MM.1S (cell line): ENCODE measurements at regions not wholly inside any gene's neighbourhood (a gene's known extent, or its start where the extent isn't known, plus 50 kb on each side); places are given as distances from the start of the nearest gene placed in this dataset.

Experiments
- DNase-seq: peaks from one replicate; pipeline ENCODE4 v3.0.0-alpha.2; 2015
- H2AFZ ChIP-seq: fragments of 300-600 bp; sonication (generic); 2 replicates; pipeline ENCODE4 v1.6.0; 2016; ENCODE audit warnings: antibody characterized with exemption, low read length
- H3F3A ChIP-seq: fragments of 300-600 bp; sonication (generic); 2 replicates; pipeline ENCODE4 v1.6.1; 2016; ENCODE audit warnings: mild to moderate bottlenecking, antibody characterized with exemption, low read length, moderate library complexity, mixed read lengths; ENCODE audit not compliant: insufficient read depth
- H3K27ac ChIP-seq: fragments of 300-600 bp; sonication (generic); 2 replicates; pipeline ENCODE4 v1.5.1; 2016; ENCODE audit warnings: mild to moderate bottlenecking, low read length
- H3K27me3 ChIP-seq: fragments of 300-600 bp; sonication (generic); replicated peaks from 2 replicates; pipeline ENCODE4 v1.6.0; 2016; ENCODE audit warnings: low read length; ENCODE audit not compliant: insufficient read depth
- H3K36me3 ChIP-seq: fragments of 300-600 bp; sonication (generic); replicated peaks from 2 replicates; pipeline ENCODE4 v1.6.1; 2016; ENCODE audit warnings: mild to moderate bottlenecking, low read length, mixed read lengths; ENCODE audit not compliant: insufficient read depth
- H3K4me1 ChIP-seq: fragments of 300-600 bp; sonication (generic); 2 replicates; pipeline ENCODE4 v1.6.1; 2016; ENCODE audit warnings: low read length, mixed read lengths
- H3K4me2 ChIP-seq: fragments of 300-600 bp; sonication (generic); 2 replicates; pipeline ENCODE4 v1.6.0; 2016; ENCODE audit warnings: low read depth, low read length
- H3K4me3 ChIP-seq: fragments of 300-600 bp; sonication (generic); 2 replicates; pipeline ENCODE4 v1.5.1; 2016; ENCODE audit warnings: low read length, mixed read lengths
- H3K79me2 ChIP-seq: fragments of 300-600 bp; sonication (generic); 2 replicates; pipeline ENCODE4 v1.6.1; 2016; ENCODE audit warnings: mixed run types, low read length, mixed read lengths
- H3K9ac ChIP-seq: fragments of 300-600 bp; sonication (generic); 2 replicates; pipeline ENCODE4 v1.6.1; 2016; ENCODE audit warnings: low read length, mixed read lengths
- H3K9me2 ChIP-seq: fragments of 300-600 bp; sonication (generic); replicated peaks from 2 replicates; pipeline ENCODE4 v1.6.1; 2016; ENCODE audit warnings: mild to moderate bottlenecking, low read length, mixed read lengths; ENCODE audit not compliant: insufficient read depth
- H3K9me3 ChIP-seq: fragments of 300-600 bp; sonication (generic); replicated peaks from 2 replicates; pipeline ENCODE4 v1.6.1; 2016; ENCODE audit warnings: mild to moderate bottlenecking, low read length, mixed read lengths; ENCODE audit not compliant: insufficient read depth
- H4K20me1 ChIP-seq: fragments of 300-600 bp; sonication (generic); 2 replicates; pipeline ENCODE4 v1.6.1; 2016; ENCODE audit warnings: mild to moderate bottlenecking, low read length, moderate library complexity, mixed read lengths; ENCODE audit not compliant: insufficient read depth
- EZH2 ChIP-seq: fragments of 300-600 bp; sonication (generic); optimal IDR thresholded peaks from 2 replicates; pipeline ENCODE3; 2017; ENCODE audit warnings: low read depth, mild to moderate bottlenecking, antibody characterized with exemption, low read length, mixed read lengths
- EZH2phosphoT487 ChIP-seq: fragments of 300-600 bp; sonication (generic); IDR thresholded peaks from 2 replicates; pipeline ENCODE4 v1.6.1; 2018; ENCODE audit warnings: antibody characterized with exemption, low read length
- TF ChIP-seq, protein P1 (sequence below): fragments of 300-600 bp; sonication (generic); IDR thresholded peaks from 2 replicates; pipeline ENCODE4 v1.5.1; 2016; ENCODE audit warnings: antibody characterized with exemption, low read length, mixed read lengths

- Histone ChIP-seq H3K36me3 (no peaks in the 10 kb centered on the region), H3K27ac (no peak overlapping the region), H3K9ac (no peak overlapping the region), H3K9me2 (no peaks in the 10 kb centered on the region), H3K4me3 (no peak overlapping the region), H3K79me2 (no peaks in the 10 kb centered on the region), H3K4me1 (no peaks in the 10 kb centered on the region), H4K20me1 (no peaks in the 10 kb centered on the region), H3K27me3 (no peaks in the 10 kb centered on the region), H3K4me2 (no peak overlapping the region), H2AFZ (no peak overlapping the region), H3K9me3 (no peaks in the 10 kb centered on the region), H3F3A (no peaks in the 10 kb centered on the region)
- DNase-seq = no peak
- TF ChIP-seq, protein P1, sequence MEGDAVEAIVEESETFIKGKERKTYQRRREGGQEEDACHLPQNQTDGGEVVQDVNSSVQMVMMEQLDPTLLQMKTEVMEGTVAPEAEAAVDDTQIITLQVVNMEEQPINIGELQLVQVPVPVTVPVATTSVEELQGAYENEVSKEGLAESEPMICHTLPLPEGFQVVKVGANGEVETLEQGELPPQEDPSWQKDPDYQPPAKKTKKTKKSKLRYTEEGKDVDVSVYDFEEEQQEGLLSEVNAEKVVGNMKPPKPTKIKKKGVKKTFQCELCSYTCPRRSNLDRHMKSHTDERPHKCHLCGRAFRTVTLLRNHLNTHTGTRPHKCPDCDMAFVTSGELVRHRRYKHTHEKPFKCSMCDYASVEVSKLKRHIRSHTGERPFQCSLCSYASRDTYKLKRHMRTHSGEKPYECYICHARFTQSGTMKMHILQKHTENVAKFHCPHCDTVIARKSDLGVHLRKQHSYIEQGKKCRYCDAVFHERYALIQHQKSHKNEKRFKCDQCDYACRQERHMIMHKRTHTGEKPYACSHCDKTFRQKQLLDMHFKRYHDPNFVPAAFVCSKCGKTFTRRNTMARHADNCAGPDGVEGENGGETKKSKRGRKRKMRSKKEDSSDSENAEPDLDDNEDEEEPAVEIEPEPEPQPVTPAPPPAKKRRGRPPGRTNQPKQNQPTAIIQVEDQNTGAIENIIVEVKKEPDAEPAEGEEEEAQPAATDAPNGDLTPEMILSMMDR = no peak
Observed at GRCh38 chr7:46809886-46810285, 772.0 kb downstream of the TNS3 start.

DNA sequence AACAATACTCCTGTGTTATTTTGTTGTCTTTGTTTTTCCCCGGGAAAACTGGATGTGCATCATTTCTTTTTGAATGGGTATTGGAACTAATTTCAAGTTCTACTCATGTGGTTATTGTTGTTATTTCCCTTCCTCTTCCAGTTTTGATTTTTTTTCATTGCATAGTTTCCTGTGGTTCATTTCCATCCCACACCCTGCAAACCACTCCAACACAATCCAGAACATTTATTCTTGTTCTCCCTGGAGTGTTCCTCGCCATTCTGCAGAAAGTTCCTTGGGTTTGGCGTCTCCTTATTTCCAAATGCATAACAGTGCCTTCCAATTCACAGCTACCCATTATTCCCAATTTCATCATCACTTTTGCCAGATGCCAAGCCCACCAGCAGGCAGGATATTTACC is 775.1 kb downstream of the TNS3 start:
- H3K27ac ChIP-seq = no peak overlapping the region
- no peak overlapping the region for H2AFZ ChIP-seq
- no peaks in the 10 kb centered on the region for H3K4me1 ChIP-seq
- TF ChIP-seq EZH2 = no peak
- TF ChIP-seq EZH2phosphoT487 = no peak
- TF ChIP-seq, protein P1 = no peak
- no peak overlapping the region for H3K4me3 ChIP-seq
- no peak overlapping the region for H3K4me2 ChIP-seq
- no peaks in the 10 kb centered on the region for H3K36me3 ChIP-seq
- no peak for DNase-seq
- no peaks in the 10 kb centered on the region for H3K9me3 ChIP-seq
- no peak overlapping the region for H3K9ac ChIP-seq
- no peaks in the 10 kb centered on the region for H3K9me2 ChIP-seq
- H4K20me1 ChIP-seq = no peaks in the 10 kb centered on the region
- H3K79me2 ChIP-seq = no peaks in the 10 kb centered on the region
- H3F3A ChIP-seq = no peaks in the 10 kb centered on the region
- no peaks in the 10 kb centered on the region for H3K27me3 ChIP-seq

GRCh38 chr7:46802479-46802878 is 779.4 kb downstream of the TNS3 start:
- Histone ChIP-seq H3K36me3 (no peaks in the 10 kb centered on the region), H3F3A (no peaks in the 10 kb centered on the region), H3K4me3 (no peak overlapping the region), H3K4me1 (no peaks in the 10 kb centered on the region), H4K20me1 (no peaks in the 10 kb centered on the region), H2AFZ (no peak overlapping the region), H3K27me3 (no peaks in the 10 kb centered on the region), H3K79me2 (no peaks in the 10 kb centered on the region), H3K4me2 (no peak overlapping the region), H3K9ac (no peak overlapping the region), H3K9me3 (no peaks in the 10 kb centered on the region), H3K27ac (no peak overlapping the region), H3K9me2 (no peaks in the 10 kb centered on the region)
- no peak for DNase-seq
- TF ChIP-seq EZH2 = no peak
- no peak for TF ChIP-seq EZH2phosphoT487
- TF ChIP-seq, protein P1 = no peak

- no peaks in the 10 kb centered on the region for H3F3A ChIP-seq
- no peaks in the 10 kb centered on the region for H3K27me3 ChIP-seq
- H3K27ac ChIP-seq = no peak overlapping the region
- no peak overlapping the region for H3K9ac ChIP-seq
- H3K4me3 ChIP-seq = no peak overlapping the region
- DNase-seq = no peak
- no peaks in the 10 kb centered on the region for H3K79me2 ChIP-seq
- H3K9me3 ChIP-seq = no peaks in the 10 kb centered on the region
- H4K20me1 ChIP-seq = no peaks in the 10 kb centered on the region
- TF ChIP-seq EZH2 = no peak
- TF ChIP-seq EZH2phosphoT487 = no peak
- TF ChIP-seq, protein P1 = no peak
- H3K9me2 ChIP-seq = no peaks in the 10 kb centered on the region
- no peaks in the 10 kb centered on the region for H3K36me3 ChIP-seq
- H2AFZ ChIP-seq = no peak overlapping the region
- no peak overlapping the region for H3K4me2 ChIP-seq
- H3K4me1 ChIP-seq = no peaks in the 10 kb centered on the region
Observed at GRCh38 chr7:46791188-46791587, 790.7 kb downstream of the TNS3 start.
